ENCODE measurements at regions not wholly inside any gene's neighbourhood (a gene's known extent, or its start where the extent isn't known, plus 50 kb on each side); places are given as distances from the start of the nearest gene placed in this dataset.

- Histone ChIP-seq H3K4me1 (no peaks in the 10 kb centered on the region), H3K36me3 (no peaks in the 10 kb centered on the region), H3K27me3 (no peaks in the 10 kb centered on the region), H3K4me3 (no peak overlapping the region), H3K27ac (no peak overlapping the region), H3K9me3 (no peaks in the 10 kb centered on the region)
- intact Hi-C loops (cut with DNase I; ENCODE audit: low total_unique reads): no loop called here
- TF ChIP-seq POLR2A (IDR thresholded peaks at IDR 0.05) (no peak), CTCF (IDR thresholded peaks at IDR 0.05) (no peak)
- no peak for DNase-seq
Observed at GRCh38 chr12:105798256-105798845, 340.4 kb downstream of the NUAK1 start.

GRCh38 chr12:105799103-105799502 lies 339.7 kb downstream of the NUAK1 start:
- Histone ChIP-seq H3K9me3 (no peaks in the 10 kb centered on the region), H3K4me1 (no peaks in the 10 kb centered on the region), H3K36me3 (no peaks in the 10 kb centered on the region), H3K27me3 (no peaks in the 10 kb centered on the region), H3K4me3 (no peak overlapping the region), H3K27ac (no peak overlapping the region)
- no peak for TF ChIP-seq POLR2A (IDR thresholded peaks at IDR 0.05)
- TF ChIP-seq CTCF (IDR thresholded peaks at IDR 0.05): no peak
- DNase-seq: no peak
- intact Hi-C loops (cut with DNase I; ENCODE audit: low total_unique reads): no loop called here

- intact Hi-C loops (cut with DNase I; ENCODE audit: low total_unique reads): no loop called here
- no peak for TF ChIP-seq CTCF (IDR thresholded peaks at IDR 0.05)
- H3K4me3 ChIP-seq: no peak overlapping the region
- no peaks in the 10 kb centered on the region for H3K9me3 ChIP-seq
- no peak overlapping the region for H3K27ac ChIP-seq
- DNase-seq: no peak
- no peaks in the 10 kb centered on the region for H3K27me3 ChIP-seq
- no peaks in the 10 kb centered on the region for H3K36me3 ChIP-seq
- no peaks in the 10 kb centered on the region for H3K4me1 ChIP-seq
Observed at GRCh38 chr12:105801351-105801750, 337.4 kb downstream of the NUAK1 start.

DNA sequence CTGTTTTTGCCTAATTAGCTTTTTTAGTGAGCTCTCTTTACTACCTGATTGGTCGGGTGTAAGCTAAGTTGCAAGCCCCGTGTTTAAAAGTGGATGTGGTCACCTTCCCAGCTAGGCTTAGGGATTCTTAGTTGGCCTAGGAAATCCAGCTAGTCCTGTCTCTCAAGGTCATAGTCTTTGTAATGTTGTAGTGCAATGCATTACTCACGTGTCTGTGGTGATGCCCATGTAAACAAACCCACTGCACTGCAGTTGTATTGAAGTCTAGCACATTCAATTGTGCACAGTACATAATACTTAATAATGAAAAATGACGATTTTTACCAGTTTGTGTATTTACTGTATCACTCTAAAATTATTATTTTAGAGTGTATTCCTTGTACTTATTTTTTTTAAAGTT lies 335.5 kb downstream of the NUAK1 start:
- Histone ChIP-seq H3K4me1 (no peaks in the 10 kb centered on the region), H3K27ac (no peak overlapping the region), H3K9me3 (no peaks in the 10 kb centered on the region), H3K4me3 (no peak overlapping the region), H3K27me3 (no peaks in the 10 kb centered on the region), H3K36me3 (no peaks in the 10 kb centered on the region)
- intact Hi-C loops (cut with DNase I; ENCODE audit: low total_unique reads): no loop called here
- TF ChIP-seq CTCF (IDR thresholded peaks at IDR 0.05) (no peak), POLR2A (IDR thresholded peaks at IDR 0.05) (no peak)
- no peak for DNase-seq

GRCh38 chr12:105804591-105805265 lies 334.0 kb downstream of the NUAK1 start:
- intact Hi-C loops (cut with DNase I; ENCODE audit: low total_unique reads): no loop called here

More at GRCh38 chr12:105804591-105805265, 334.0 kb downstream of the NUAK1 start:
- Histone ChIP-seq H3K36me3 (no peaks in the 10 kb centered on the region), H3K4me1 (no peaks in the 10 kb centered on the region), H3K27ac (no peak overlapping the region), H3K9me3 (no peaks in the 10 kb centered on the region), H3K27me3 (no peaks in the 10 kb centered on the region), H3K4me3 (no peak overlapping the region)
- TF ChIP-seq POLR2A (IDR thresholded peaks at IDR 0.05) (no peak), CTCF (IDR thresholded peaks at IDR 0.05) (no peak)
- no peak for DNase-seq

Measured in uterus (tissue), 3 donors.